Gastroesophageal sphincter (tissue), 3 donors: ENCODE measurements at regions not wholly inside any gene's neighbourhood (a gene's known extent, or its start where the extent isn't known, plus 50 kb on each side); places are given as distances from the start of the nearest gene placed in this dataset.

Experiments
- CTCF ChIP-seq, 4 experiments: fragments of 200-600 bp in 2 of 4; fragments of 450-650 bp in 2 of 4; sonication (generic) in 1 of 4; IDR thresholded peaks; one replicate each; pipeline ENCODE4 v1.5.1; 2017 to 2019; ENCODE audit warnings: antibody characterized with exemption in 4 of 4, mild to moderate bottlenecking in 2 of 4, moderate library complexity in 2 of 4
- EP300 ChIP-seq: sonication (generic); formaldehyde crosslinking; IDR thresholded peaks from one replicate; pipeline ENCODE4 v1.6.1; 2017; ENCODE audit warnings: antibody characterized with exemption, mild to moderate bottlenecking
- POLR2A ChIP-seq, 2 donors: fragments of 450-650 bp; IDR thresholded peaks; one replicate each; pipeline ENCODE4 v1.6.1; 2017; ENCODE audit warnings: antibody characterized with exemption in 2 of 2, mild to moderate bottlenecking in 2 of 2, moderate library complexity in 1 of 2

DNA sequence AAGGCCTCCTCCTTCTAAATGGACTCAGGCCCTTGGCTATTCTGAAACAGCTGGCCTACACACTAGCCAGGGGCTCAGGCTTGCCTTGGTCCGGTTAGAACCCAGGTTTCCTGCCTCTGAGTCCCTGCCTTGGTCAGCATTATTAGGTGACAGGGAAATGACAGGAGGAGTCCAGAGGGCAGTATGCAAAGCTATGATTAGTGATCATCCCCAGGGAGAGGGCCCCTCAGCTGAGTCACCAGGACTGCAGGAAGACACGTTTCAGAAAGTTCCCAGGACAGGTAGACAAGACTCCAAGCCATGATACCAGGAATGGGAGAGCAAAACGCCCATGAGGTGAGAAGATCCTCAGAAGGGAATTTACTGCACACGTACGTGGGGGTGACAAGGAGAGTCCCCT, 301.1 kb upstream of the COBL start:
- TF ChIP-seq CTCF (IDR thresholded peaks at IDR 0.05): no peak
- no peak for TF ChIP-seq POLR2A (IDR thresholded peaks at IDR 0.05)
- no peak for TF ChIP-seq EP300
